ENCODE measurements at regions not wholly inside any gene's neighbourhood (a gene's known extent, or its start where the extent isn't known, plus 50 kb on each side); places are given as distances from the start of the nearest gene placed in this dataset.
A peak's percentile ranks its signal among the peaks of the same experiment; 100 is the strongest.
"Not testable (repeated sequence)": the region's sequence is repeated elsewhere in the genome, so short reads cannot be mapped to it uniquely, and the experiment has no call there.

GRCh38 chr2:166750624-166751023 is 137.7 kb upstream of the XIRP2 start (continued):
- TF ChIP-seq ZNF462 (CRISPR knock-in tag; IDR thresholded peaks at IDR 0.05) (no peak), CTCF (conservative IDR thresholded peaks at IDR 0.05; ENCODE audit: low read depth in 2 of 2) (no peak)

GRCh38 chr2:166744117-166744516 is 144.2 kb upstream of the XIRP2 start:
- H3K36me3 Mint-ChIP-seq (ENCODE audit: low read depth): peaks cover 53% of the 10 kb centered on the region

GRCh38 chr2:166743482-166743881 is 144.8 kb upstream of the XIRP2 start:
- not testable (repeated sequence) for H3K4me1 Mint-ChIP-seq; H3K4me3 ChIP-seq; H3K27me3 ChIP-seq (ENCODE audit: insufficient read depth); H3F3A ChIP-seq (replicated peaks; ENCODE audit: low read depth); H3K9me2 ChIP-seq (ENCODE audit: insufficient read depth); H3K4me3 Mint-ChIP-seq; H3K4me1 ChIP-seq (ENCODE audit: insufficient read depth); H3K36me3 ChIP-seq (ENCODE audit: insufficient read depth); ATAC-seq; H3K27ac Mint-ChIP-seq; H3K27me3 Mint-ChIP-seq (ENCODE audit: insufficient read depth, low read depth, poor library complexity); H4K20me1 ChIP-seq (replicated peaks; ENCODE audit: insufficient read depth); H2AFZ ChIP-seq; H3K79me2 ChIP-seq (replicated peaks; ENCODE audit: insufficient read depth); H3K4me2 ChIP-seq; H3K27ac ChIP-seq (ENCODE audit: low read depth)
- peaks cover 57% of the 10 kb centered on the region for H3K36me3 Mint-ChIP-seq (ENCODE audit: low read depth)
- H3K9me3 Mint-ChIP-seq: peaks cover 68% of the 10 kb centered on the region
- peak; percentile 32 for DNase-seq (ENCODE audit: low spot score)

More at GRCh38 chr2:166744117-166744516, 144.2 kb upstream of the XIRP2 start:
- not testable (repeated sequence) for H3K4me3 ChIP-seq; H3K4me1 Mint-ChIP-seq; H4K20me1 ChIP-seq (replicated peaks; ENCODE audit: insufficient read depth); H2AFZ ChIP-seq; H3K27me3 Mint-ChIP-seq (ENCODE audit: insufficient read depth, low read depth, poor library complexity); H3K27me3 ChIP-seq (ENCODE audit: insufficient read depth); H3K27ac ChIP-seq (ENCODE audit: low read depth); DNase-seq (ENCODE audit: low spot score); H3K4me1 ChIP-seq (ENCODE audit: insufficient read depth); H3F3A ChIP-seq (replicated peaks; ENCODE audit: low read depth); H3K79me2 ChIP-seq (replicated peaks; ENCODE audit: insufficient read depth); ATAC-seq; H3K4me3 Mint-ChIP-seq; H3K36me3 ChIP-seq (ENCODE audit: insufficient read depth); H3K4me2 ChIP-seq; H3K9me2 ChIP-seq (ENCODE audit: insufficient read depth); H3K27ac Mint-ChIP-seq
- H3K9me3 Mint-ChIP-seq: peaks cover 63% of the 10 kb centered on the region

Measured in GM23338 (cell line).